GM21390 (cell line): ENCODE measurements at regions not wholly inside any gene's neighbourhood (a gene's known extent, or its start where the extent isn't known, plus 50 kb on each side); places are given as distances from the start of the nearest gene placed in this dataset.

Source experiments
- ATAC-seq: cut with Tn5 transposase; IDR thresholded peaks from one replicate; pipeline ENCODE4 v1.9.1; 2021; ENCODE audit not compliant: unreplicated experiment

- ATAC-seq: no peak
Observed at GRCh38 chr17:73944366-73944765, 259.1 kb upstream of the RPL38 start.

- no peak for ATAC-seq
Observed at GRCh38 chr17:73947281-73947965, 256.1 kb upstream of the RPL38 start.

DNA sequence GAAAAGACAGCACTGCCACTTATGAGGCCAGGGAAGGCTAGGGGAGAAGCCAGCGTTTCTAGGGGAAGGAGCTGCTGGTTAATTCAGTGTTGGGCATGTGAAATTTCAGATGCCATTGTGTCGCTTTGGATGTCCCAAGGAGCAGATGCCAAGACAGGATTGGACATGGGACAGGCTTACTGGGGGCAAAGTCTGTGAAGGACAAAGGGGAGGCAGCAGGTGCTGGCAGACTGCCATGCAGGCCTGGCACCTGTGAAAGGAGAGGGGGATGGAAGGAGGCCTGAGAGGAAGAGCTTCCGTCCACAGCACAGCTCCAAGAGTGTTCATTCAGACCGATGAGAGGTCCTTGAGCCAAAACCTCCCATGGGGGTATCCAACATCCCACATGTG, 255.5 kb upstream of the RPL38 start:
- no peak for ATAC-seq

DNA sequence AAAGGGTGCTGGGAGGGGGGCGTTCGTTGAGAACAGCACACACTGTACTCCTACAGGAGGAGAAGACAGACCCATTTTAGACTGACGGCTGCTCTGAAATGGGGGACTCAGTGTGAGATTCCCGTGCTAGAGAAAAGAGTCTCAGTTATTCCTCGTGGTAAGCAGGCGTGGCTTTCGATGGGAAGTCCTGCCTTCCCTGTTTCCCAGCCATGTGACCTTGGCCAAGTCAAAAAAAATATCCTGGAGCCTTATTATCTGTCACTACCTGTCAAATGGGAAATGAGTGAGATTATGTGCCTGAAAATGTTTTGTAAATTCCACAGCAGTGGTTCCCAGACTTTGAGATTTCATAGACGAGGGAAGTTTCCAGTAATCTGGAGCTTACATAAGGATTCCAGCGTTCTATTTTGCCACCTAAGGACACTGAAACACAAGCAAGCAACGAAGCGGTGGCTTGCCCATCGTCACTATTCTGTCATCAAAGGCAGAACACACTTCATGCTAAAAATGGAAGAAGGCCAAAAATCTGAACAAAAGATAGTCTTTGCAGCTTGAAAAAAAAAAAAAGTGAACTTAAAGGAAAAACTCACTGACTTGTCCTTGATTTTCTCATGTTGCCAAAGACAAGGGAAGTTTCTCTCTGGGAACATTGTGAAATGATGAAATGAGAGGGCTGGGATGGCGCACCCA, 253.4 kb upstream of the RPL38 start:
- ATAC-seq: no peak

DNA sequence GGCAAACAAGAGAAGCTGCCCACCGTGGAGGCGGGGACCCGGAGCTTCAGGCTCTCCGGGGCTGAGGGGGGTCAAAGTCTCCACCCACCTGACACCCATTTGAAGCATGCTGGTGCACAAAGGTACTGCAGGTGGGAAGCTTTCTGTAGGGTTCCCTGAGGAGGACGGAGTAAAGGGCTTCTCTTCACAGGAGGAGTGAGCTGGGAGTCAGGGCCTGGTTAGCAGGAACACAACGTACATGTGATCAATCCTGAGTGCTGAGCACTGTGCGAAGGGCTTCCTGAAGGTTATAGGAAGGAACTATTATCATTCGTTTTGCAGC, 252.9 kb upstream of the RPL38 start:
- no peak for ATAC-seq

DNA sequence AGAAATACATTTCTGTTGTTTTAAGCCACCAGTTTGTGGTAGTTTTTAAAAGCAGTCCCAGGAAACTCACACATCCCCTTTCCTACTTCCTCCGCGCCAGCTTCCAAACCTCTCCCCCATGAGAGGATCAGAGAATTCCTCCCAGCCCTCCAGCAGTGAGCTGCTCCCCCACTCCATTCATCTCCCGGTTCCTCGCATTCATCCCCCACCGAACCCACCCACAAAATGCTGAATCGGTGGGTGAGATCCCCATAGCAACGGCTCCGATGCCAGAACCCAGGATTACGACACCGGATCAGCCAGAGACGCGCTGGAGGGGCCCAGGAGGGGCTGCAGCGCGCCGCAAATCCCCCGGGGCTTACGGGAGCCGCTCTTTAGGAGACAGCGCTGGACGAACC, 251.4 kb upstream of the RPL38 start:
- no peak for ATAC-seq

GRCh38 chr17:73952480-73953205, 250.8 kb upstream of the RPL38 start:
- no peak for ATAC-seq

DNA sequence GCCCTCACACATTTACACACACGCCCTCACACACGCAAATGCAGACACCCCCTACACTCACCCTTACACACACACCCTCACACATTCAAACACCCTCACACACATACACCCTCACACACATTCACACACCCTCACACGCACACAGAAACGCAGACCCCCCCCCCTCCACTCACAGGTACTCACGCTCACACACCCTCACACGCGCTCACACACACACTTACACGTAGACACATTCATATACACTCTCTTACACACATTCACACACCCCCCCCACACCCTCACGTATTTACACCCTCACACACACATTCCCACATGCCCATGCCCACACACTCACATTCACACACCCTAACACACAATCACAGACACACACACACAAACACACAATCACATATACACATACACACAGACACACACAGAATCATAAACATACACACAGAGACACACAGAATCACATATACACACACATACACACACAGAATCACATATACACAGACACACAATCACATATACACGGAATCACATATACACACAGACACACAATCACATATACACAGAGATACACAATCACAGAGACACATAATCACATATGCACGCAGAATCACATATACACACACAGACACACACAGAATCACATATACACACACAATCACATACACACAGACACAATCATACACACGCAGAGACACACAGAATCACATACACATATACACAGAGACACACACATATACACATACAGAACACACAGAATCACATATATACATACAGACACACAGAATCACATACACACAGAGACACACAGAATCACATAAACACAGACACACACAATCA, 250.1 kb upstream of the RPL38 start:
- ATAC-seq: no peak

DNA sequence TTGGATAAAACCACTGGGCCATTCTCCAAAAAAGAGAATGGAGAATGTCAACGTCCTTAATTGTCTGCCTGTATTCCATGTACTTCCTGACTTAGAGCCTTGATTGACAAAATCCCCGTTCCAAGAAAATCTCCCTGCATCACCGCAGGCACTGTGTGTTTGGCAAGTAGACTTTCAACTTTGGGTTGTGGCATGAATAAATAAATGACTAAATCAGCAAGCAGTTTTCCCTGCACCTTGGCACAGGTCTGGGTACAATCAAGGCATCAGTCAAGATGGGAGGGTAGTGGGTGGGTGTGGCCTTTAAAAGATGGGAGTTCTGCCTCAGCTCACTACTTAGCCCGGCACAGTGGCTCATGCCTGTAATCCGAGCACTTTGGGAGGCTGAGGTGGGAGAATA, 248.5 kb upstream of the RPL38 start:
- no peak for ATAC-seq

DNA sequence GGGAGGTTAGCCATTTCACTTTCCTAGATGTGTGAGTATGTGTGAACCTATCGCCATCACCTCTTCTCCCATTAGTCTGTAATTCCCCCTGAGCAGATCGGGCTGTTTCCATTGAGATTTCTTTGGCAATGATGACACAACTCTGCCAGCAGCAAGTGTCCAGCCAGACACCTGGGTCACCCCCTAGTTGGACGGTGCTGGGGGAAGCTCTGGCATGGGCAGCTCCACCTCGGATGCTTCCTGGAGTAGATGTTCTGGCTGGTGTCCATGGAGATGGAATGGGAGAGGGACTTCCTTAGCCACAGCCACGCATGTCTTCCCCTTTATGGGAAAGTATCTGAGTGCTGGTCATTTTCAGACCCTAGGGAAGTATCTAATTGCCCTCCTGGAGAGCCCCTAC, 247.9 kb upstream of the RPL38 start:
- no peak for ATAC-seq

GRCh38 chr17:73956169-73956568, 247.3 kb upstream of the RPL38 start:
- no peak for ATAC-seq

- ATAC-seq: no peak
Observed at GRCh38 chr17:73956595-73957465, 246.6 kb upstream of the RPL38 start.

- no peak for ATAC-seq
Observed at GRCh38 chr17:73957564-73957963, 245.9 kb upstream of the RPL38 start.

DNA sequence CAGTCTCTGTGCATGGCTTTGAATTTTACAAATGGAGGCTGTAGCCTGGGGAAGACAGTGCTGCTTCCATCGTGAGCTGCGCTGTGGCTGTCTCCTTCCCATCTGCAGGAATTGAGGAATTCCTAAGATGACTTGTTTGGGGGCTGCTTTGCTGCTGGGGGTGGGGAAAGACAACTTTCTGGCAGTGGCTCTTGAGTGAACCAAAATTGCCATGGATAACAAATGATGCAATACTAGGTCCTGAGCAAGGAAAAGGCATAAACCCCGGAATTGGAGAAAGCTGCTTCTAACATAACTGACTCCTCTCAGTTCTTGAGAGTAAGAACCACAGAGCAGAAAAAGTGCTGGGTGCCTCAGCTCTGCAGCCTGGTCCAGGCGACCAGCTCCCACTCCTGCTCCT, 245.0 kb upstream of the RPL38 start:
- ATAC-seq: no peak

- no peak for ATAC-seq
Observed at GRCh38 chr17:73960469-73960868, 243.0 kb upstream of the RPL38 start.

GRCh38 chr17:73962308-73962707, 241.2 kb upstream of the RPL38 start:
- ATAC-seq: no peak

- no peak for ATAC-seq
Observed at GRCh38 chr17:73968680-73969079, 234.8 kb upstream of the RPL38 start.

- ATAC-seq: no peak
Observed at GRCh38 chr17:73969956-73970355, 233.5 kb upstream of the RPL38 start.

DNA sequence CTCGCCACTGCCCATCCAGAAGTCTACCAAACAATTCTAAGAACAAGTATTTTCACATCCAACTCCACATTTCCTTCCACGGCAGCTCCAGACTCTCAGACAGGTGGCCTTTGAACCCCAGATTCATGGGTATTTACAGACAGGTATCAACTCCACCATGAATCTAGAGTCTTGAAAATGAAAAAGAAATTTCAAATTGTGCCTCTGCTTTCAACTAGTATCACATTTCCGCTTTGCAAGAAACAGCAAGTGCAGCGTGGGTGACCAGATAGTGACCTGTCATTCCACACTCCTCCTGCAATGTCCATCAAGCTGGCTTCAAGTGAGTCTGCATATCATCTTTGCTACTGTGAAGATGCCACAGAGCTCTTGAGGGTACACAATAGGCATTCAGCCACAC, 232.4 kb upstream of the RPL38 start:
- ATAC-seq: no peak

- no peak for ATAC-seq
Observed at GRCh38 chr17:73972056-73972455, 231.4 kb upstream of the RPL38 start.

- no peak for ATAC-seq
Observed at GRCh38 chr17:73972901-73973300, 230.6 kb upstream of the RPL38 start.
